Mammary epithelial cell (primary cell): ENCODE measurements at regions not wholly inside any gene's neighbourhood (a gene's known extent, or its start where the extent isn't known, plus 50 kb on each side); places are given as distances from the start of the nearest gene placed in this dataset.

Experiments
- EZH2 ChIP-seq: IDR thresholded peaks from 2 replicates; pipeline ENCODE4 v1.6.1; 2012; ENCODE audit warnings: low read length, inconsistent platforms, borderline replicate concordance
- TF ChIP-seq, protein P1 (sequence below), 2 donors: IDR thresholded peaks in 1 of 2; conservative IDR thresholded peaks in 1 of 2; 2 replicates each; pipeline ENCODE4 v1.5.1; 2011 to 2012; ENCODE audit warnings: inconsistent platforms in 2 of 2, low read length in 2 of 2, mild to moderate bottlenecking in 2 of 2, control low read depth in 1 of 2, low read depth in 1 of 2; ENCODE audit not compliant: insufficient read depth in 1 of 2; ENCODE audit errors: extremely low read depth in 1 of 2

DNA sequence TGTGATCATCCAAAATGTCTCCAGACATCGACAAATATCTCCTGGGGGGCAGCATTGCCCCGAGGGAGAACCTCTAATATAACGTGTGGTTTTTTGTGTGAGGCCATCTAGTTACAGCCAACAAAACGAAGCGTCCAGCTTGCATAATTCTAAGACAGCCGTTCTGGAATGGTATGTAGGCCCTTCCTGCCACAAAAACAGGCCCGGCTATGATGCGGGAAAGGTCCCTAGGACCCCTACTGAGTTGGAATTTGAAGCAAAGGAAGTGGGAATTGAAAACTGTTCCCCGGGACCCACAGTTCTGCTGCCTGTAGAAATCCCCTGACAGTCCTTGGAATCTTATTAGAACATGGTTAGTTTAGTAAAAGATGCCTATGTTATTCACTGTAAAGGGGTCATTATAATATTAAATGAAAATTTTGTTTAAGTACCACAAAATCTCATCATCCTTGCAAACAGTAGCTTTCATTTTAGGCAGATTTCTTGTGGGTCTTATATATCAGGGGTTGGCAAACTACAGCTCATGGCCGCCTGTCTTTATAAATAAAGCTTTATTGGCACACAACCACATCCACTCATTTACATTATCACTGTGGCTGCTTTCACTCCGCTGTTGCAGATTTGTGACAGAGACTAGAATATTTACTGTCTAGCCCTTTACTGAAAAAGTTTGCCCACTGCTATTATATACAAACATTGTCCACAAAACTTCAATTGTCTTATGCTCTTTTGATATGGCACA, 70.7 kb downstream of the MSX2 start:
- TF ChIP-seq, protein P1, sequence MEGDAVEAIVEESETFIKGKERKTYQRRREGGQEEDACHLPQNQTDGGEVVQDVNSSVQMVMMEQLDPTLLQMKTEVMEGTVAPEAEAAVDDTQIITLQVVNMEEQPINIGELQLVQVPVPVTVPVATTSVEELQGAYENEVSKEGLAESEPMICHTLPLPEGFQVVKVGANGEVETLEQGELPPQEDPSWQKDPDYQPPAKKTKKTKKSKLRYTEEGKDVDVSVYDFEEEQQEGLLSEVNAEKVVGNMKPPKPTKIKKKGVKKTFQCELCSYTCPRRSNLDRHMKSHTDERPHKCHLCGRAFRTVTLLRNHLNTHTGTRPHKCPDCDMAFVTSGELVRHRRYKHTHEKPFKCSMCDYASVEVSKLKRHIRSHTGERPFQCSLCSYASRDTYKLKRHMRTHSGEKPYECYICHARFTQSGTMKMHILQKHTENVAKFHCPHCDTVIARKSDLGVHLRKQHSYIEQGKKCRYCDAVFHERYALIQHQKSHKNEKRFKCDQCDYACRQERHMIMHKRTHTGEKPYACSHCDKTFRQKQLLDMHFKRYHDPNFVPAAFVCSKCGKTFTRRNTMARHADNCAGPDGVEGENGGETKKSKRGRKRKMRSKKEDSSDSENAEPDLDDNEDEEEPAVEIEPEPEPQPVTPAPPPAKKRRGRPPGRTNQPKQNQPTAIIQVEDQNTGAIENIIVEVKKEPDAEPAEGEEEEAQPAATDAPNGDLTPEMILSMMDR (conservative IDR thresholded peaks at IDR 0.05 in 1 of 2, IDR thresholded peaks at IDR 0.05 in 1 of 2; ENCODE audit: extremely low read depth in 1 of 2, insufficient read depth in 1 of 2, low read depth in 1 of 2, low read length in 2 of 2), result no peak
- no peak for TF ChIP-seq EZH2
